ENCODE measurements at regions not wholly inside any gene's neighbourhood (a gene's known extent, or its start where the extent isn't known, plus 50 kb on each side); places are given as distances from the start of the nearest gene placed in this dataset.

DNA sequence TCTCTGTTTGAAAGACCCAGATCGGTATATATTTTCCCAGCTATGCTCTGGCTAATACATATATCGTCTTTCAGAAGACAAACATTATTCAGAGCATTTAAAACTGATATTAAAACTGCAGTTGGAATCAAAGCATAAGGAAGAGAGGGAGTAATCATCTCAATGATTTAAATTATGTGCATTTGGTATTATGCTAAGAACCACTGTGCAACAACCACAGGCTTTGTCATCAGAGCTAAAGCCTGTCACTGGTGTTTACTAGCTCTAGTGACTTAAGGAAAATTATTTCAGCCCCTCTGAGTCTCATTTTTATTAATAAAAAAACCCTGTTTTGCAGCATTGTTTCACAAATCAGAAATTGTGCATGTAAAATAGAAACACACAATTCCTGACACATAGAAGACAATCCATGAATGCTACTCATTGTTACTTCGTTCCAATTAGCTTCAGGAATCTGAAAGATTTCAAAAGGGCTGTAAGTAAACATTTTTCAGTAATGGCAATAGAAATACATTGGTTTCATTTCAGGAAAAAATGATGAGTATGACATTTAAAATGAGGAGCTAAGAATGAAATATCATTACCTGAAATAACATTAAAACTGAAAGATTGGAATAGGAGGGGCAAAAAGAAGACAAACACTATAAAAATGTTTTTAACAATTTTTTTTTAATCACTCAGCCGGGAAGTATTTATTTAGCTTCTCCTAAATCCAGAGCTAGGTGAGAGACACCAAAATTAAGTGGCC lies 136.5 kb upstream of the ADAMTS18 start:
- TF ChIP-seq FOXP2 (optimal IDR thresholded peaks at IDR 0.05; ENCODE audit: borderline replicate concordance, extremely low read depth, extremely low read length, insufficient read depth) (no peak), POLR2AphosphoS5 (IDR thresholded peaks at IDR 0.05; ENCODE audit: low read depth, low read length) (no peak), SIN3A (IDR thresholded peaks at IDR 0.05; ENCODE audit: borderline replicate concordance, insufficient read depth, low read length) (no peak), TAF1 (IDR thresholded peaks at IDR 0.05; ENCODE audit: borderline replicate concordance, insufficient read depth, low read length) (no peak), REST (IDR thresholded peaks at IDR 0.05; ENCODE audit: insufficient read depth in 1 of 2, low read depth in 2 of 2, low read length in 2 of 2) (no peak)

DNA sequence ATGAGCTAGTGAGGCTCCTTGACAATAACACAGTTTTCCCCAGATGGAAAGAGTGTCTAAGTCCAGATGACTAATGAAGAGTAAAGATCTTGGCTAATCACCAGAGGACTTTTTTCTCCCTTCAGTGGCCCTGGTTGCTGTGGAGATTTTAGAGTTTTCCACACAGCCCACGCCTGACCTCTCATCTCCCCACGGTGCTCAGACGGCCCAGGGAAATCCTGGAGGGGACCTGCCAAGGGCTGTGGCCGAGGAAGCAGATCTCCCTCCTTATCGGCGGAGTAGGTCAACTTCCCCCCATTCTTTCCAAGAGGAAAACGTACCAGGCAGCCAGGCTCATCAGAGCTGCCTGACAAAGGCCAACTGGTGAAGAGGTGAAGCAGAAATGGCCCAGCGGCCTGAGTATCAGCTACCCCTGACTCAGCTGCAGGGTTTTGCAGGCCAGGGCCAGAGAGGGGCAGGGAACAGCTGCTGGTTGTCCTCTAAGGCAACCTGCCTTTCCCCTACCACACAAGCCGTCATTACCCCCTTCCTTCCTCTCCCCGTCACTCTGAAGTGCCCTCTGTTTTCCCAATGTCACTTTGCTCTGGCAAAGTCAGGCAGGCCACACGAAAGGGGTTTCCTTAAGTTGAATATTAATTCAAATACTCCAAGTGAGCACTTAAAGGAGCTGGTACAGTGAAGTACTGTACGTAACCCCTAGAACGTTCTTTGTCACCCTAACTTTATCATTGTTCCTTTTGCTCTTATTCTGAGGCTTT lies 140.2 kb upstream of the ADAMTS18 start:
- no peak for TF ChIP-seq REST (IDR thresholded peaks at IDR 0.05; ENCODE audit: insufficient read depth in 1 of 2, low read depth in 2 of 2, low read length in 2 of 2)
- no peak for TF ChIP-seq SIN3A (IDR thresholded peaks at IDR 0.05; ENCODE audit: borderline replicate concordance, insufficient read depth, low read length)
- TF ChIP-seq POLR2AphosphoS5 (IDR thresholded peaks at IDR 0.05; ENCODE audit: low read depth, low read length) = no peak
- no peak for TF ChIP-seq TAF1 (IDR thresholded peaks at IDR 0.05; ENCODE audit: borderline replicate concordance, insufficient read depth, low read length)
- TF ChIP-seq FOXP2 (optimal IDR thresholded peaks at IDR 0.05; ENCODE audit: borderline replicate concordance, extremely low read depth, extremely low read length, insufficient read depth) = no peak

DNA sequence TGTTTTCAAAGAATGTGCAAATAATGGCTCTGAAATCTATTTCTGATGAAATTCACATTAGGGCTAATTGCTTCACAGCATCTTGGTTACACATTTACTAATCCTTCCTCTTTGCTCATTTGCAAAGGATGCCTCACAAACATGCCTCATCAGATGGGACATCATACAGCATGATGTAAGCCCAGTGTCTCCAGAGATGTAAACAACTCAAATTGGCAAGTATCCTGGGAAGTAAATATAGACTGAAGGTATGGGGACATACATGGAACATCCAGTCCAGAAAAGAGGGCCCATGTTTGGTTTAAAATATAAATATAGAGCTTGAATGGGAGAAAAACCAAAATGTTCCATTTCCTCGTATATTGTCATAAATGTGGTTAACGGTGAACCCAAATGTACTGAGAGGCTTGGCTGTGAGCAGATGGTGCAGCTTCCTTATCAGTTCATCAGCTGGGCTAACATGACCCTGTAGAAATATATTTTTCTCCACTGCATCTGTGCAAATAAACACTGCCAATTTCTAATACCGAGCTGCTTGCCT lies 142.9 kb upstream of the NUDT7 start:
- TF ChIP-seq SIN3A (IDR thresholded peaks at IDR 0.05; ENCODE audit: borderline replicate concordance, insufficient read depth, low read length) = no peak
- TF ChIP-seq REST (IDR thresholded peaks at IDR 0.05; ENCODE audit: insufficient read depth in 1 of 2, low read depth in 2 of 2, low read length in 2 of 2) = no peak
- no peak for TF ChIP-seq FOXP2 (optimal IDR thresholded peaks at IDR 0.05; ENCODE audit: borderline replicate concordance, extremely low read depth, extremely low read length, insufficient read depth)
- TF ChIP-seq TAF1 (IDR thresholded peaks at IDR 0.05; ENCODE audit: borderline replicate concordance, insufficient read depth, low read length) = no peak
- no peak for TF ChIP-seq POLR2AphosphoS5 (IDR thresholded peaks at IDR 0.05; ENCODE audit: low read depth, low read length)

DNA sequence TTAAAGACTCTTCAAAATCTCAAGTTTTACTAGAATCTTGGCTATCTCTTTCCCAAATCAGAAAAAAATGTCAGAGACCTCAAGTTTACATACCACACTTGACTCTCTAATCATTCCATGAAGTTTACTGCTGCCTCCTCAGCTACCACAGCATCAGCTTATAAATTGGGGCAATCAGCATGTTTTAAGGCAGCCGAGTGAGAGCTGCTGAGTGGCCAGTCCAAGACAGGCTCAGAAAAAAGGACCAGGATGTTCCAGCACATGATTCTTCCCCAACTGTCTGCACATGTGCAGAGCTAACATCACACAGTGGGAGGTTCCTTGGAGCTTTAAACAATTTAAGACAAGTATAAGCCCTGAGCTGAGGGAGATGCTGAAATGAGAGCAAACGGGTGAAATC lies 140.6 kb upstream of the NUDT7 start:
- no peak for TF ChIP-seq SIN3A (IDR thresholded peaks at IDR 0.05; ENCODE audit: borderline replicate concordance, insufficient read depth, low read length)
- TF ChIP-seq POLR2AphosphoS5 (IDR thresholded peaks at IDR 0.05; ENCODE audit: low read depth, low read length) = no peak
- no peak for TF ChIP-seq REST (IDR thresholded peaks at IDR 0.05; ENCODE audit: insufficient read depth in 1 of 2, low read depth in 2 of 2, low read length in 2 of 2)
- no peak for TF ChIP-seq TAF1 (IDR thresholded peaks at IDR 0.05; ENCODE audit: borderline replicate concordance, insufficient read depth, low read length)
- TF ChIP-seq FOXP2 (optimal IDR thresholded peaks at IDR 0.05; ENCODE audit: borderline replicate concordance, extremely low read depth, extremely low read length, insufficient read depth) = no peak
